Muscle of back (tissue), 3 donors: ENCODE measurements at regions not wholly inside any gene's neighbourhood (a gene's known extent, or its start where the extent isn't known, plus 50 kb on each side); places are given as distances from the start of the nearest gene placed in this dataset.
A peak's percentile ranks its signal among the peaks of the same experiment; 100 is the strongest.
"Not testable (repeated sequence)": the region's sequence is repeated elsewhere in the genome, so short reads cannot be mapped to it uniquely, and the experiment has no call there.

Experiments
- DNase-seq, 3 donors: peaks; one replicate each; pipeline versions ENCODE4 v3.0.0 to v3.0.0-alpha.2; 2013

DNA sequence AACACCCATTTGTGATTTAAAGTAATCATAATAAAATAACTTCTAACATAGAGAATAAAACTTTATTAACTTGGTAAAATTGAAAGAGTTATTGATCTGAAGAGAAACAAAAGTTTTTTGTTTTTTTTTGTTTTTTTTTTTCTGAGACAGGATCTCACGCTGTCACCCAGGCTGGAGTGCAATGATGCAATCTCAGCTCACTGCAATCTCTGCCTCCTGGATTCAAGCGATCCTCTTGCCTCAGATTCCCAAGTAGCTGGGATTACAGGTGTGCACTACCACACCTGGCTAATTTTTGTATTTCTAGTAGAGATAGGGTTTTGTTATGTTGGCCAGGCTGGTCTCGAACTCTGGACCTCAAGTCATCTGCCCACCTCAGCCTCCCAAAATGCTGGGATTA lies 116.5 kb upstream of the SPATA31D4 start:
- DNase-seq = not testable (repeated sequence)

DNA sequence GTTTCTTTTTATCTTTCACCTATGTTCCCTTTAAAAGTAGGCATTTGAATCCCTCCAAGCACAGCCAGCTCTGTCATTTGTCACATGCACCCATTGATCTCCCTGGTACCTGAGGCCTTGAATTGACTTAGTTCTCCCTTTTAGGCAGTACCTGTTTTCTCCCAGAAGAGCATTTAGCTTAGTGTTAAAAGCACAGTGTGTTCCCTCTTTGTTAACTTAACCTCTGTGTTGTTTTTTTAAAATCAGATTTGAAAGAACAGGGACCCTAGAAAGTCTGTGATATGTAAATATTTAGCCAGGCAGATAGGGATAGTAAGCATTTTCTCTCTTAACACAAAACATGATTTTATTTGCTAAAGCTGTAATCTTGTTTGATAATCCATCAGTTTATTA lies 113.8 kb upstream of the SPATA31D4 start:
- no peak for DNase-seq

DNA sequence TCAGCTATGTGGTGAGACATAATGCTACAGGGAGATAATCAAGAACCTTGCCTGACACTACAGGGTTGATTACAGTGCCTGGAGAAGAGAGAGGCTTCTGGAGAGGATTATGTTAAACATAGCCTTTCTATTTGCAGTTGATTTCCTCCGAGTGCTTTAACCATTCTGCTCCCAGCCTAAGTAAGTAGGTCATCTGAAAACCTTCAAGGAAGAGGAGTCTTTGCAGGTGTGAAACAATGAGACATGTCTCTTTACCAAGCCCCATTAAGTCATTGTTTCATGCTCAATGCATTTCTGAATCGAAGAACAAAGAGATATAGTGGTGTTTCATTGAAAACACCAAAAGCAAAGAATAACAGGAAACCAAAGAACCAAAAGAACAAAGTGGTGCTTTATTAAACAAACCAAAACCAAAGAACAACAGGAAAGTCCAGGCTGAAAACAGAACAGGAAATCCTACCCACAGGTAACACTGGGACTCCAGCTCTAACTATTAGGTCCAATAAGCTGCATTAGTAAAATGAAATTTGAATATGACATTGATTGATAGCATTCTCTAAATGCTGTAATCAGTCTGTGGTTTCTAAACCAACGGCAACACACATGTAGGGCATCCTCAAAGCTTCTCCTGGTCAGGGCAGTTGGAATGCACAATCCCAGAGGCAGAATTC lies 113.3 kb upstream of the SPATA31D4 start:
- DNase-seq = no peak

DNA sequence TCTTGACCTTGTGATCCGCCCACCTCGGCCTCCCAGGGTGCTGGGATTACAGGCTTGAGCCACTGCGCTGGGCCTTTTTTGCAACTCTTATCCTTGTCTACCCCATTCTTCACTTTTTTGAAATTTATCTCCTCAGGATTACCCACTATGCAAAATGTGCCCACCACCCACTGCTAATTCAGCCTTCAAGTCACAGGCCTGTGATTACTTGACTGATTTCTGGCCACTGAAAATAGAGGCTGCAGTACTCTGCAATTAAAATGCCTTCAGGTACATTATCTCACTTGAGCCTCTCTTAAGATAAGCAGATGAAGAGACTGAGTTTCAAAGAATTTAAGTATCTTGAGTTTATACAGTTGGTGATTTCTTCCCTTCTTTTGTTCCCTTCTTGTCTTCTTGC lies 112.4 kb upstream of the SPATA31D4 start:
- DNase-seq = no peak

DNA sequence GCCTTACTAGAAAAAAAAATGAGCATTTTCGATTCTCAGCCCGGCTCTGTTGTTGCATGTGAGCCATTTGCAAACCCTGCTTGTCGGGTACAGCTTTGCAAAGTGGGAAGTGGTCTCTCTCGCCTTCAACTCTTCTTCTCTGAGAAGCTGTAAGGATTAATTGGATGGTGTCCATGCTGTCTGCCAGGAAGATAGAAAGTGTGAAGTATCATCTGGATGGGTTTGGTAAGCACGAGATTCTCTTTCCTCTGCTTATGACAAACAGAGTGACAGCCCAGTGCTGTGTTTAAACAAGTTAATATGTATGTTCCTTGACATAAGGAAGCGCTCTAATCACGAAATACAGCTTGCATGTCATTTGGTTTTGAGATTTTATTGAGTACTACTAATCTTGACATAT lies 109.1 kb upstream of the SPATA31D4 start:
- DNase-seq = no peak

DNA sequence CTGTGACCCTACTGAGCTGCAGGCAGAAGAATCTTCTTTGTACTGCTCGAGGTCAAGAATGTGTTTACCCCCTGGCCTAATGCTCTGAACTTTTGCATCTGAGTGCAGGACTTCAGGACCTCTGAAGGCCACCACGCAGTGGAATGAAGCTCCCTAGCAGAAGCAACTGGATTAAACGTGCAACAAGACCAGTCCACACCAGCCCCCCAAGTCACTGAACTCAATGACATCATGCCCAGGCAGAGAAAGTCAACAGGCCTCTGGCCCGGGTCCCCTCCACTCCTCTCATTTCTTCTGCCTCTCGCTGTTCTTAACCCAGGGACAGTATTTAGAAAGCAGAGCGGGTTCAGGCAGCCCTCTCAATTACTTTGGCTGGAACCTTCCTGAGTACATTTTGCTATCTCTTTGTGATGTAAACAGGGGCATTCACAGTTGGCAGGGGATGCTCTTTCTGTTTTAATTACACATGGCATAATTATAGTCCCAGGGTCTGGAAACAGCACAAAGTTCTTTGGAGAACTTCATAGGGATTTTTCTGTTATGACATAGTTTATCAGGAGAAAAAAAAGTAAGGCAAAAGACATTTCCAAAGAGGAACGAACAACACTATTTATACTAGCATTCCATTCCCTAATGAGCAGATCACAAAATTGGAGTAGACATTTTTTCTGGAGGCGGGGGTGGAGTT lies 108.2 kb upstream of the SPATA31D4 start:
- no peak for DNase-seq

DNA sequence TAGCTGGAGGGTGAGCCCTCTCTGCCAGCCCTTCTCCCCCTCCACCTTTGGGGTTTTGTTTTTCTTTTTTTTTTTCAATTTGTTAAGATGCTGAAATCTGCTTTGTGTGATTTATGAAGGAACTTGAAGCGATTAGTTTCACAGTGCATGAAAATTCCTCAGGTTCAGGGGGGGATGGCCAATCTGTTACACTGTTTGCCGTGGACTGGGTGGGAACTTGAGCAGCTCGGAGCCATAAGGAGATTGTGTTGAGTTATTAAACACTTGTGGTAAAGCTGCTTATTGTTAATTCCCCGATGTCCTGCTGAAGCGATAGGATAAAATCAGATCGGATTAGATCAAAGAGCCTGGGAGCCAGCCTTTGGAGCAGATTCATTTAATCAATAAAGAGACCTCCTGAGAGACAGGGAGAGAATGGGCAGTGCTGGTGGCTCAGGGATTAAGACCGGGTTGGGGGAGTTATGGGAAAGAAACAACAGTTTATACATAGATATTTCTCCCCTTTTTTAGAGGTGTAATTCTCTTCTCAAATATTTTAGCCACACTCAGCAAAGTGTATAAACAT lies 105.8 kb upstream of the SPATA31D4 start:
- no peak for DNase-seq

DNA sequence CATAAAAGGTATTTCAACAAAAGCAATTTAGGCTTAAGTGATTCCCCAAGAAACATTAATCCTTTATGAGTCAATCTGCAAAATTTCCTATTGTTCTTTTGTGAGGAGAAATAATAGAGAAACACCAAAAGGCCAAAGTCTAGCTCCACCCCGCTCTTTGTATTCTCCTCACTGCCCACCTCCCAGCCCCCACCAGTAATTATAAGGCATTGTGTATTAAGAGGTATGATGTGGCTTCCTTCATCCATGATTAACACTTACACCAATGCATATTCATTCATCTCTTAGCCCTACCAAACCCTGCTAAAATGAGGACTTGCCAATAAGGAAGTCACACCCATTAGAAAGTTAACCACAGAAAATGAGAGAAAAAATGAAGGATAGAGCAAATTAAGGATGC lies 105.3 kb upstream of the SPATA31D4 start:
- no peak for DNase-seq

DNA sequence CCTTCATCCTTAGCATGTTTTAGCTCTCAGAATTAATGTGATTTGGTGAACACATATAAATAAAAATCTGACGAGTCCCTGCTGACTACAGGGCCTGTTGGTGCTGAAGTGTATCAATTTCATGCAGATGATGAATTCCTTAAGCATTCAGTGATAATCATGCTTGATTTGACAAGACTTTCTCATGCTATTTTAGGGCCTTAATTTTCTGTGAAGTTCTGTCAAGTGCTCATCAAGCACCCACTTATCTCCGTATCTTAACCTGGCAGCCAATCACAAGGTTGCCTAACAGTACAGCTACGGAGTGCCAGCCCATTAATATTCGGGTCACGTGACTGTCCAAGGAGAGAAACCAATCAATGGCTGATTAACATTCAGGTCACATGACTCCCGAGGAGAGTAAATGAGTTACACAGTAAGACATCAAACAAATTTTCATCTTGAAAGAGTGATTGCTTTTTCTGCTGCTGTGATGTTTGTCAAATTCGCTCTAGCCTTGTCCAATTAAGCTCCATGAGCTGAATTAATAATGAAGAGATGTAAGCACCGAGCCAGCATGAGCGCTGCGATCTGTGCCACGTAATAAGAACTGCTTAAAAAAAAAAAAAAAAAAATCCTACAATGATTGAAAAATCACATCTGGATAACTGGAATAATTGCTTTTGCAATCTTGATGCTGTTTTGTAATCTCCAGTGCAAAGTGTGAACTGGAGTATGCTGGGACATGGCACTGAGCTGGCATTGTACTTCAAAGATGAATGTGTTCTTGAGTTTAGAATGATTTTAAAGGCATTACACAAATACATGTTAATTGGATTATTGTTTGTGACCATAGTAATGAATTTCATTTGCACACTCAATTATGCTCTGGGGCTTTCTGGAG lies 104.3 kb upstream of the SPATA31D4 start:
- no peak for DNase-seq

DNA sequence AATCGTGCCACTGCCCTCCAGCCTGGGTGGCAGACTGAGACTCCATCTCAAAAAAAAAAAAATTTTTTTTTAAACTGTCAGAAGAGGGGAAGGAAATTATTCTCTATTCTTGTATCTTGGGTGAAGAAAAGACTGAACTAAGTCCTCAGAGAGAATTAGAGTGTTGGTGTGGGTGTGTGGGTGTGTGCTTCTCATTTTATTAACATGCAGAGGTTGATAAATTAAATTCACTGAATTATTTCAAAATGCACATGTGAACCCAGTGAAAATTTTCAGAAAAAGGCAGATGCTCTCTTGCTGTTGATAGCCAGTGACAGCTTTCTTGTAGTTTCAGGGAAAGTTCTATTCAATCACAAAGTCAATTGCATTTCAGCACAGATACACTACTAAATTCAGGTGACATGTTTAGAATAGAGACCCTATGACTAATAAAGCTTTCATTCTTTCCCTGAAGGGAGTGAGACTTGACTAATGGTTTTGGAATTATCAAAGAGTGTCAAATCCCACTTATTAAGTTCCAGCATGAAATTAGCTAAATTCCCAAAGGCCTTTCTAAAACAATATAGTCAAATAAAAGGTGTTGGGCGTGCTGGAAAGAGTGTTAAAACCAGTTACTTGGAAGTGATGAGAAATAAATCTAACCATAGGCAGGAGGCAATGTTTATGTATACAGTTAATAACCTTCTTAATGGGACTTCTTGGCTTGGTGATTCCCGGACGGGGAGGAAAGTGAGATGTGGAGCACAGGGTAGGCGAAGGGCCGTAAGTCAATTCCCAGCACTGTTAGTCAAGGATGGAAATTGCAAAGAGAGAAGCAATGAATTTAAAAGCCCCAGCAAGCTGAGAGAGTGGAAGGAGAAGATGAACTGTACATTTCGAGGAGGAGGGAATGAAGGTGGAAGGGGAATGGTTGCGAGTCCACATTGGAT lies 103.2 kb upstream of the SPATA31D4 start:
- no peak for DNase-seq

DNA sequence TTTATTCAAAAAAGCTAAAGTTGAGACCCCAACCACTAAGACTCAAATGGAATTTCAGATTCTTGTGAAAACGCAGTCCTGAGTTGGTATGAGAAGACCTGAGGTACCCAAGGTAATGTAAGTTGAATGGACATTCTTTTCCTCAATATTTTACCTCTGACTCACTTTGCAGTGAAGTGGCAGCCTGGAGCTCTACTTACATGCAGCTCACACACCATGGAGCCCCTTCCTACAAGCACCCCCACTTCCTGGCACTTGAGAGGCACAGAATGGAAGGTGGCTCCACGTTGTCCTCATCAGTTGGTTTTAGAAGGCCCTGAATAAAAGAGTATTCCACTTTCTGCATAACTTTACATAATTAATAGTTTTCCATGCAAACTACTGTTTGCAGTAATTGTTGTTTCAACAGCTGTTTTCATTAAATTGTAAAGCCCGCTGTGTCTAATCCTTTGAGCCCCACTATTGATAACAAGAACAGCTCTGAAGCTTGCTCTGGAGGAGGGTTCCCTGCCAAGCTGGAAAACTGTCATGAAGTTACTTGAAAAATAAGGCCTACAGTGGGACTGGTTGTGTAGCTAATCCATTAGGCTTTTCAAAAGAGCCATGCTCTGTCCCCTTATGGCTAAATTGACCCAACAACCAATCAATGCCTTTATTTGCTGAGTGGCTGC lies 102.2 kb upstream of the SPATA31D4 start:
- no peak for DNase-seq

DNA sequence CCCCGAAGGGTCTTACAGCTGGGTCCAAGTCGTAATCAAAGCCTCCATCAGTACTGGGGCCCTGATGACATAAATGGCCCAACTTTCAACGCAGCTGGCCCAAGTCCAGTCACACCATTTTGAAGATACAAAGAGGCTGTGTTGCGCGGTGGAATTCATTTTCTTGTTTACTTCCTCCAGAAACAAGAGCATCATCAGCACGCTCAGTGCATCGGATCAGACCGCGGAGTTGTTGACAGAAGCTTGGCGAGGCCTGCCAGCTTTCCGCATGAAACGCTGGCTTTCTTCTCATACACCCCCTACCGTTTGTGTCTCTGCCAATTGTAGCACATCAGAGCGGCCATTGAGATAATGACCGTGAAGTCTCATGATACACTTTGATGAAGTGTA lies 101.7 kb upstream of the SPATA31D4 start:
- DNase-seq = peak; percentile 78 to 93 (median 90)

DNA sequence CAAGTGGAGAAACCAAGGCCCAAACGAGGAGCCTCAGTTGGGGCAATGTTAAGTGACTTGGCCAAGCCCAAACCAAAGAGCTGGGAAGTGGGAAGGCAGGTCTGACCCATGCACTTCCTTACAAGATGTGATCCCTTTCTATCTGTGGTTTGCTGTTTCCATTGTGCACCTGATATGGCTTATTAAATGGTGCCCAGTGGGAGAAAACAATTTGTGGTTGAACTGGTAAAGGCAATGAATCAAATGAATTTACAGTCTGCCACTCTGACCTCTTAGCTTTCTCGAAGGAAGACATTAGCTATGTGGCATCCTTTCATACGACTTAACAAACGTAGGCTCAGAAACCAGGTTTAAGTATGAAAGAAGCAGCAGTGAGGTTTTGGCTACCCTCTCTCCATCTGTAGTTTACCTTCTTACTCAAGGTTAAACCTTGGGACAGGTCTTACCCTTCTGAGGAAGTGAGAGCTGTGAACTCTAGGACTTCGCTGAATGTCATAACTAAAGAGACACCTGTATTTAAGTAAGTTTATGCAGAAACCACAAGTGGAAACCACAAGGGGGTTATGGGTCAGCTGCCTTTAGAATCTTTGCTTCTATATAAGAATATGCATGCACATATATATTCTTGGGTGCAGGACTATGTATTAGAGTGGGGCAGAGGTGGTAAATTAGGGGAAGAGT lies 100.5 kb upstream of the SPATA31D4 start:
- DNase-seq = no peak

DNA sequence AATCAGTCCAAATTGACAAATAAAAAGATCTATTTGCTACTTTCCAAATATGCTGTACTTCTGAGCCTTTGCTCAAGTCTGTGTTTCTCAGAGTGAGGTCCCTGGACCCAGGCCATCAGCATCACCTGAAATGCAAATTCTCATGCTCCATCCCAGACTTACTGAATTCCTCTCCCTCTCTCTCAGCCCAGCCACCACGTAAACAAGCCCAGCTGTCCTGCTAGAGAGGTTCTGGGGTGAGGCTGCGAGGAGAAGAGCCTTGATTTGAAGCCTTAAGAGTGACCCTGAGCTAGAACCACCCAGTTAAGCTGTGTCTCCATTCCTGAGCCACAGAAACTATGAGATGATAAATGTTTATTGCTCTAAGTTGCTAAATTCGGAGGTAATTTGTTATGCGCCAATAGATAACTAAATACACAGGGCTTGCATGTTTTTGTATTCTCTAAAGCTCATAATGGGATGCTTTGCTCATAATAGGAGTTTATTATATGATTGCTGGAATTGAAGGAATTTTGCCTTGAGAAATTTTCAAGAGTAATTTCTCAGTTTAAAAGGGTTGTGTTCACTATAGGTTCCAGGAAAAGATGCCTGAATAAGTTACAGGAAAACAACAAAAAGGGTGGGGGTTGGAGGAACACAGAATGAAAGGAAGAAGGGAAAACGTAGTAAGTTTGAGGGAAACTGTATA lies 98.9 kb upstream of the SPATA31D4 start:
- DNase-seq = no peak

DNA sequence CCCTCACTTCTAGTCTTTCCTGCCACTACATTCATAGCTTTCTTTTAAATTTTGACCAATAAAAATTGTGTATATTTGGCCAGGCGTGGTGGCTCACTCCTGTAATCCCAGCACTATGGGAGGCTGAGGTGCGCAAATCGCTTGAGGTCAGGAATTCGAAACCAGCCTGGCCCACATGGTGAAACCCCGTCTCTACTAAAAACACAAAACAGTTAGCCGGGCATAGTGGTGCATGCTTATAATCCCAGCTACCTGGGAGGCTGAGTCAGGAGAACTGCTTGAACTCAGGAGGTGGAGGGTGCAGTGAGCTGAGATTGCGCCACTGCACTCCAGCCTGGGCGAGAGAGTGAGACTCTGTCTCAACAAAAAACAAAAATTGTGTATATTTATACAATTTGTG lies 97.8 kb upstream of the SPATA31D4 start:
- DNase-seq = not testable (repeated sequence)

DNA sequence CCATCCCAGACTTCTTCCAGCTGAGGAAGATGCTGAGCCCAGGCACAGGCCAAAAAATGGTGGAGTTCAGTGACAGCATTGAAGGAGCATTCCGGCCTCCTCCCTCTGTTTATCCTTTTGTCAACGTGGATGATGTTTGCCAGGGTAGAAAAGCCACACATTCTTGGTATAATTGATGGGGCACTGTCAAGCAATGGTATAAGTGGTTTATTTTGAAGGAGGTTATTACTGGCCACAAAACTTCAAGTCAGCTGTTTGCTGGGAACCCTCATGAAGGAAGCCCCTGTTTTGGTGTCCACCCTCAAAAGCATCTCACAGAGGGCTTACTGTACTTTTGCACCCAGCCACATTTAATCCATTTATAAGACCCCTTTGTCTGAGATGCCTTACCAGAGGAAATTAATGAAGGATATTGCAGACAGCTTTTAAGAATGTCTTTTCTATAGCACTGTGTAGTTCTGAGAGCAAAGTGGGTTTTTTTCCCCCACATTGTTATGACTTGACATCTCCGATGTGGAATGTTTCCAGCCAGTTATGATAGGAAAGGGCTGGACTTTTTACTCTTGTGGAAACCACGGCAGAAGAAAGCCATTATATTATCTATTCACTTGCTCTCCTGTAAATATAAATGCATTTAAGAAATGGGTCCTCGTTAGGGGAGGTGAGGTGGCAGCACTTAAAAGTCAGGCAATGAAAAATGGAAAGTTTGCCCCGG lies 95.5 kb upstream of the SPATA31D4 start:
- no peak for DNase-seq

DNA sequence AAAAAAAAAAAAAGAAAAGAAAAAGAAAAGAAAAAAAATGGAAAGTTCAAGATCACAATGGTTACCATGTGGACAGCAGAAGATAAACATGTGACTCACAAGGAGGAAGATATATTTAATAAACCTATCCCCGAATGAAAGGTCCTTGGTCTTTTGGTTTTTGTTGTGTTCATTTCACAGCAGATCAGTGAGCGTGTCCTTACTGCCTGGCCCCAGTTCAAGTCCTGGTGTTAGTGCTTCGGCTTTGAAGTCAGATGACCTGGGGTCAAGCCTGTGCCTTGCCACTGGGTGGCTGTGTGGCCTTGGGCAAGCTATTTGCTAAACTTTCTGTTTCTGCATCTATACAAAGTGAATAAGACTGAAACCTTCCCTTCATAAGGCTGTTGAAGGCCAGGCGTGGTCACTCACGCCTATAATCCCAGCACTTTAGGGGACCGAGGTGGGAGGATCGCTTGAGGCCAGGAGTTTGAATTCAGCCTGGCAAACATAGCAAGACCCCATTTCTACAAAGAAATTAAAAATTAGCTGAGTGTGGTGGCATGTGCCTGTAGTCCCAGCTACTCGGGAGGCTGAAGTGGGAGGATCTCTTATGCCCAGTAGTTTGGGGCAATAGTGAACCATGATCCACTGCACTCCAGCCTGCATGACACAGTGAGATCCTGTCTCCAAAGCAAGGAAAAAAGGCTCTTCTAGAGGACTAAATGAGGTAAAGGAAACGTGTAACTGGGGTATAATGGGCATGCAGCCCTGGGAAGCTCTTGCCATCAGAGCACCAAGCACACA lies 94.5 kb upstream of the SPATA31D4 start:
- DNase-seq = no peak

DNA sequence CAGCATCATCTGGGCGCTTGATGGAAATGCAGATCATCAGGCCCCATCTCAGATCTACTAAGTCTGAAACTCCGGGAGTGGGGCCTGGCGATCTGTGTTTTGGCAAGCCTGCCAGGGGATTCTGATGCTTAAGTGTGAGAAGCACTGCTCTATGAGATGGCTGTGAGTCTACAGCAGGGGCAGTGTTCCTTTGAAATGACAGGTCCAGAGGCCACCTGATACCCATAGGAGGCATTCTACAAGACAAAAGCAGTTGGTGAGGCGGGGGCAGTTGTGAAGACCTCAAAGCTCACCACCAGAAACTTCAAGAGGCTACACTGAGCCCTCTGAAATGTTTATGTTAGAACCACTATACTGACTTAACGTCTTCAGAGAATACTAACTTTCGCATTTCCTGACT lies 86.9 kb upstream of the SPATA31D4 start:
- DNase-seq = no peak
